HG03342 (cell line): ENCODE measurements at regions not wholly inside any gene's neighbourhood (a gene's known extent, or its start where the extent isn't known, plus 50 kb on each side); places are given as distances from the start of the nearest gene placed in this dataset.
"Not testable (repeated sequence)": the region's sequence is repeated elsewhere in the genome, so short reads cannot be mapped to it uniquely, and the experiment has no call there.

ENCODE experiments used
- ATAC-seq: cut with Tn5 transposase; IDR thresholded peaks from one replicate; pipeline ENCODE4 v1.9.1; 2021; ENCODE audit warnings: mild to moderate bottlenecking, moderate library complexity; ENCODE audit not compliant: unreplicated experiment

DNA sequence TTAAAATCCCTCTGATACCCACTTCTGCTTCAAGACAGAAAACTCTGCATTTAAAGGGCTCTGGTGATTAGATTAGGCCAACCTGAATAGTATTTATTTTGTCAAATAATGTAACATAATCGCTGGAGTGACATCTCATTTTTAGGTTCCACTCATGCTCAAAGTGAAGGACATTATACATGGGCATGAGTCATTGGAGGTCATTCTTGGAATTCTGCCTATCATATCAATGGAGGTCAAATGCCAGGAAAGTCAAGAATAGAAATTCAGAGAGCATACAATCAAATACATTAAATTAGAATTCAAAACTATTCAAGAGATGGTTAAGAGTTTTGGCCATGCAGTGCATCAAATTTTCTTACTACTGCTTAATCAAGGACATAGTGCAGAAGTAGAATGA is 50.8 kb upstream of the PRSS1 start:
- ATAC-seq, result no peak

GRCh38 chr7:142697270-142697669 is 52.0 kb upstream of the PRSS1 start:
- ATAC-seq, result no peak

GRCh38 chr7:142696456-142697179 is 52.7 kb upstream of the PRSS1 start:
- no peak for ATAC-seq

- ATAC-seq, result no peak
These were observed 55.4 kb upstream of the PRSS1 start for GRCh38 chr7:142693911-142694310.

DNA sequence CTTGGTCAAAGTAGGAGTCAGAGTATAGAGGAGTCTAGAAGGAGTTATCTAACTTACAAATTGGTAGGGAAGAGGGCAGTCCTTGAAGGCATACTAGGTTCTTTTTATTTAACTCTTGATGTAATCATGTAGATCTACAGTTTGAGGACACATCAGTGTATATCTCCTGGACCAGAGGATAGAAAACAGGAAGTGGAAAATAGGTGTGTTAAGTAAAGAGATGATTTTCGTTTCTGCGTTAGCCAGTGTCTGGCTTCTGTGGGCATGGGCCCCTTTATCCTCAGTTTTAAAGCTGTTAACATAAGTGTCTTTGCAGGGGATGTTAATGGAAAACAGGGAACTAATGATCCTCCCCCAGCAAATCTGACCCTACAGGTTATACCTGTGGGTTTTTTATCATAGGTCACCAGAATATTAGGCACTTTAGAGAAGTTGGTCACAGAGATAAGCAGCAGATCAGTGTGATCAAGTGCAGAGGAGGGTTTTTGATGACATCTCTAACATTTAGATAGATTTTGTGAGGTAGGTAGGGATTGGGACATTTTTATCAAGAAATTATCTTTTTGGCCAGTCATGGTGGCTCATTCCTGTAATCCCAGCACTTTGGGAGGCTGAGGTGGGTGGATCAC is 58.6 kb upstream of the PRSS1 start:
- ATAC-seq, result peak; percentile 65

GRCh38 chr7:142689439-142690120 is 59.7 kb upstream of the PRSS1 start:
- no peak for ATAC-seq

DNA sequence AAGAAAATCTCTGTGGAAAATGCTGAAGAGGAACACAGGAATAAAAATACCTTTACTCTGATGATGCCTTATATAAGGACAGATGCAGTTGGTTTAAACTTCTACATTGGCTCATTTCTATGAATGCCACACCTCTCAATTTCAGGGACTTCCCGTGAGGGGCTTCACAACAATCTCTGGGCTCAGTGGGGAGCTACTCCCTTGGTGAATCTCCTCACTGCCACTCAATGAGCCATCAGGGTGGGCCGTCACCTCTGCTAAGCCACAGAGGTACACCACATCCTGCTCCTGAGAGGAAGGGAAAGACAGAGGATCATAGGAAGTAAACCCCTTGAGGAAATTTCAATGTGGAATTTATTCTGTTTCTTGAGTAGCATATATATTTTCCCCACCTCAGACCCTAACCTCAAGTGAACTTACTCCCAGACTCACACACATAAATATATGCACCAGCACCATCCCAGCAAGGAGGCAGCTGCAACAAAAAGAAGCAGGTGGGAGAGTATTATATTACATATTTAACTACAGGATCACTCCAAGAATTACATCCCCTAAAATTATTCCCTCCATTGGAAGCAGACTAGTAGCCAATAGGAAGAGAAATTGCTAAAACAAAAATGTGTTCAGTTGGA is 63.3 kb upstream of the PRSS1 start:
- ATAC-seq, result no peak

DNA sequence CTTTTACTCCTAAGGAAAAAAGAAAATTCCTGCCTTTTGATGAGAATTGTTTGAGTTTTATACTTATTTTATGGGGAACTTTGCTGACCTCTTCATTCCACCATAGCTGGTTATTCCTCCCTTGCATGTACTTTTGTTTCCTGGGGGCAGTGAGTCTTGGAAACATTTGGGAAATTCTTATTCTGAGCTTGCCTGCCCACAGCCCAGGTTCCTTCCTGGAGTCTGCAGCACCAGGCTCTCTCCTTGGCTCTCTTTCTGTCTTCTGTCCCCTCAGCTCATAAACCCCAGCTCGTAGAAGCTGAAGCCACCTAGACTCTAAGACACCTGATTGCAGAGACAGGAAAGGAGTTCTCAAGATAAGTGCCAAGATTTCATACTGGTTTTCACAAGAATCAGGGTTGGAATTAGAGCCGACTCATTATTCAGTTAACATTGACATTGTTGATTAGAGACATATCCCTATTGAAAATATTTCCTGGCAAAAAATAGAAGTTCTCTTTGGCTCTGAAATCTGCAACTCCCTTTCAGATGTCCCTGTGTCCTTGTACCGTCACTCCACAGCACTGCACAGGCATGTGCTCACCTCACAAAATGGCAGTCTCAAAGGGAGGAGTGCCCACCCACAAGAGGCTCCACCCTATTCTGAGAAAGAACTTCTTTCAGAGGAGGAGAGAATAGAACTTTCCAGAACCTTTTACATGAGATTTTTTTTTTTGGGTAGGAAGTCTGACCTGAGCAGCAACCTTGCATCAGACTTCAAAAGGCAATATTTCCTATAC is 67.8 kb upstream of the PRSS1 start:
- ATAC-seq, result no peak

DNA sequence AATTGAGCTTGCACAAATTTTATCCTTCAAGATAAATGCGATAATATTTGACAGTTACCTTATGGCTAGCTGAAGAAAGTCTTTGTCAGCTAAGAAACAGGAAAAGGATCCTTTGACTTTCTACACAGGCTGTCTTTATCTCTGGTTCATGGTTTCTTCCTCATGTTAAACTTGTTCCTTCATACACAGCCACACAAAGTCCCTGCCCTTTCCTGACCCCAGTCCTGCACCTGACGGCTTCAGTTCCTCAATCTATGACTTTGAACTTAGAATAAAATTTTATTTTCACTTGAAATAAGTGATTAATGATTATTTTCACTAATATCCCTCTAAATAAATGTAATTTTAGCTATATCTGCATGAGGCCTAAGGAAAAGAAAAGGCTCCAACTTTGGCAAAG is 77.8 kb upstream of the PRSS1 start:
- ATAC-seq, result no peak

DNA sequence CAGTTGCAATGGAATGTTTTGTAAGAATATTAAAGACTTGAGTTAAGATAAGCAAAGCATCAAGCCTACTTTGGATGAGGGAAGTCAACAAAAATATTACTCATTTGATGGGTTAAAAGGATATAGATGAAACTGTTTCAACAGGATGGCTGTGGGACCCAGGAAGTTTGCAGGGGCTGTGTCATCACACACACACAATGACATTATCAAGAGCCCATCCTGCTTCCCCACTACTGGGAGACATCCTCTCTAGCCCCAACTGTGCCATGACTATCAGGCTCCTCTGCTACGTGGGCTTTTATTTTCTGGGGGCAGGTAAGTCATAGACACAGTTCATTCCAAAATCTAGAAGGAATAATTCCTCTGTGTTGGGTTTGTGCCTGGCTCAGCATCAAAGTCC is 78.8 kb upstream of the PRSS1 start:
- ATAC-seq, result no peak

GRCh38 chr7:142669074-142669654 is 80.1 kb upstream of the PRSS1 start:
- no peak for ATAC-seq

DNA sequence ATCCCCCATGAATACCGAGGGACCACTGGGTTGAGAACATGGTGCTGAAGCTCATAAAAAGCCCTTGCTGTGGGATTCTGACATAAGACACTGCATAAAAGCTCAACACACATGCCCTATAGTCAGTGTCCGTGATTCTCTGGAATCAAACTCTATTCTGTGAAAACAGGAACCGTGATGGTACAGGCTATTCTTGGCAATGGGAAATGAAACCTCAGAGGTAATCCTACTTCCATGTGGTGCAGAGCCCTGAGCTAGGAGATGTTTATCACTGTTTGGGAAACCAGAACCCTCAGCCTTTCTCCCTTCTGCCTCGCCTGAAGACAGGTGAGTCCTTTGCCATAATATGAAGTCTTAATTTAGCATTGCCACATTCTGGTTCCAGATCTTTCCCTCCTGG is 80.8 kb upstream of the PRSS1 start:
- peak; percentile 61 for ATAC-seq

DNA sequence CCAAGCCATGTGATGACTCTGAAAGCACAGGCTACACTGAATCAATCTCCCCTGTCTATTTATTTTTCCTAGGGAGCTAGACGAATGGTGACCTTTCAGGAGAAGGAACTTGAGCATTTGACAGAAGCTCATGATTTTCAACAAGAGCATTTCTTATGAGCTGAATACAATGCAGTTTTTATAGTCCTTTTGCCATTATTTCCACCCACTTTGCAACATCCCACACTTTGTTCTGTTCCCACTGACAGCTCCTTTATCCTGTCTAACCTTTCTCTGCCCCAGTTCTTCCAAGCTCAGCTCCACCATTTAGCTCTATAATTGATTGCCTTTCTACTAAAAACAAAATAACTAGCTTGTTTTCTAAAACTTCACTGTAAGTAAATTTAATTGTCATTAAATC is 91.9 kb upstream of the PRSS1 start:
- ATAC-seq, result no peak

GRCh38 chr7:142654398-142654797 is 94.9 kb upstream of the PRSS1 start:
- no peak for ATAC-seq

- ATAC-seq, result no peak
These were observed 101.5 kb upstream of the PRSS1 start for GRCh38 chr7:142647749-142648148.

DNA sequence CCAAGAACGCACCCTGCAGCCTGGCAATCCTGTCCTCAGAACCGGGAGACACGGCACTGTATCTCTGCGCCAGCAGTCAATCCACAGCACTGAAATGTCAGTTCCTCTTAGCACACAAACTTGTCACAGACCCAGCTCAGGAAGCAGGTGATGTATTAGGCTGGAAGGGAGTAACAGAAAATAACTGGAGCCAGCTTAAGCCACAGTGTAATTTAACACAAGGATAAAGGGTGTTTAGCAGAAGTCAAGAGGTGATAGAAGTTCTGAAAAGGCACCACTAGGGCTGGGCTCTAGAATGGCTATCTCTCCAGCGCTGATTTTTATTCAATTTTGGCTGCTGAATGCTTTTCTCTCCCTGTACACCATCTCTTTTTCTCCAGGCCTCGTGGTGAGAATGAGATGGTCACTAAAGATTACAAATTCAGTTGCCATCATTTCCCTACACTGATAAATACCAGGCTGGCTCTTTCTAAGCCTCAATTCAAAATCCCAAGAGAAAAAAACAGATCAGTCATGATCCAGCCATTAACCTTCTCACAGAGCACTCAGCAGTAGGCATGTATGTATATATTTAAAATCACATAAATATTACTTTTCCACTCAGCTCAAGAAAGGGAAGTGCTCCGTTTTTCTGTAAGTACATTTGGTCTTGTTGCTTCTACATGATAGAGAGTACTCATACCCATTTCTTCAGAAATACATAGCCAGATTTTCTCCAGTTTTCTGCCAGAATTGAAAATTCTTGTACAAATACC is 102.7 kb upstream of the PRSS1 start:
- ATAC-seq, result no peak

- no peak for ATAC-seq
These were observed 103.5 kb upstream of the PRSS1 start for GRCh38 chr7:142645777-142646176.

GRCh38 chr7:142642316-142642715 is 107.0 kb upstream of the PRSS1 start:
- no peak for ATAC-seq

DNA sequence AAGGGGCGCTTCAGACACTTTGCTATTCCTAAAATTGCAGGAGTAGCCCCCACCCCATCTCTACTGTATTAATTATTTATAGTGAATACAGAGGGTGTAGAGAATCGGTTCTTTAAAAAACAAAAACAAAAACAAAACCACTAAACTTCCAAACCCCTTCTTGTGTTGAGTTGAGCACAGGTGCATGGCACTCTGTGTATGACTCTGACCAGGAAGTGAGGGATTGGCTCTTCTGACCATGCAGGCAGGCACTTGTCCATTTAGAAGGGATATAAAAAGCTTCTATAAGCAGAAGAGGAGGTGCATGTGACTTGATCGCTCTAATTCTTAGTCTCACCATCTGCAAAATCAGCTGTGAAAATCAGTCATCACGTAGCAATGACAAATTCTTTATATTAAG is 108.0 kb upstream of the PRSS1 start:
- not testable (repeated sequence) for ATAC-seq

GRCh38 chr7:142638581-142638980 is 110.7 kb upstream of the PRSS1 start:
- no peak for ATAC-seq
